C4-2B (cell line): ENCODE measurements at regions not wholly inside any gene's neighbourhood (a gene's known extent, or its start where the extent isn't known, plus 50 kb on each side); places are given as distances from the start of the nearest gene placed in this dataset.

Source experiments
- H3K27ac ChIP-seq: fragments of 450-650 bp; 2 replicates; pipeline ENCODE4 v1.5.1; 2017
- CTCF ChIP-seq: fragments of 450-650 bp; conservative IDR thresholded peaks from 2 replicates; pipeline ENCODE4 v1.5.1; 2017; ENCODE audit warnings: mild to moderate bottlenecking
- ZFX ChIP-seq: fragments of 450-650 bp; IDR thresholded peaks from 2 replicates; pipeline ENCODE4 v1.6.1; 2017

- H3K27ac ChIP-seq = no peak overlapping the region
- TF ChIP-seq CTCF (no peak), ZFX (no peak)
These were observed 551.7 kb downstream of the MAT2B start for GRCh38 chr5:164057121-164057520.

DNA sequence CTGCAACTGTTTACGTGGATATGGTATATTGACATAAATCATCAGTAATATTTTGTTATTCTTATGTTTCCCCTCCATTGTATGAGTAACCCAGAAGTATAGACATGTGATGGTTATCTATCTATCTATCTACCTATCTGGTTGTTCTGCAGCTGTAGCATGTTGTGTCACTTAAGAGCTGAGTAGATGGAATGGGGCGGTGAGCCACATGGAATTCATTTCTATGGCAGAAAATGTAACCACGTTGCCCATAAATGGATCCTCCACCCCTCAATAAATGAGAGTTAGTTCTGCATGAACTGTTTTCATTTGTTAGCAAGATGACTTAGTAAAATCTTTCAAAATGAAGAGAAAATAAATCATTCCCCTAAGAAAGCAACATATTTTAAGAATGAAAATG is 553.2 kb downstream of the MAT2B start:
- H3K27ac ChIP-seq = no peak overlapping the region
- no peak for TF ChIP-seq ZFX
- TF ChIP-seq CTCF = no peak

DNA sequence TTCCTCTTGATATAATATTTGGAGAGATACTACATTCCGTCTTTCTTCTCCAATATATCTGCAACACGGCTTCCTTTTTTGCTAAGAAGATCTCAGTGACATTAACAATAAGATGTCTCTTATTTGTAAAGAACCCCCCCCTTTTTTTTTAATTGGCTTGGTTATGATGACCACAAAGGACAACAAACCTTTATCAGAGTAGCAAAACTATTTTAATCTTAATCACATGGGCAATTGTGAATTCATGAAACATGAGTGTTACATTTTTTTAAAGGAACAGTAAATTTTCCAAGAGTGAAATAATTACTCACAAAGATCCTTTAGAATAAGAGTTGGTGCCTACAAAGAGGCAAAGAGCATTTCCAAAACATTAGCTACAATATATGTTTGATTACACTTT is 554.1 kb downstream of the MAT2B start:
- H3K27ac ChIP-seq = no peak overlapping the region
- TF ChIP-seq ZFX = no peak
- no peak for TF ChIP-seq CTCF

GRCh38 chr5:164060786-164061355 is 555.5 kb downstream of the MAT2B start:
- H3K27ac ChIP-seq = no peak overlapping the region
- TF ChIP-seq ZFX (no peak), CTCF (no peak)

DNA sequence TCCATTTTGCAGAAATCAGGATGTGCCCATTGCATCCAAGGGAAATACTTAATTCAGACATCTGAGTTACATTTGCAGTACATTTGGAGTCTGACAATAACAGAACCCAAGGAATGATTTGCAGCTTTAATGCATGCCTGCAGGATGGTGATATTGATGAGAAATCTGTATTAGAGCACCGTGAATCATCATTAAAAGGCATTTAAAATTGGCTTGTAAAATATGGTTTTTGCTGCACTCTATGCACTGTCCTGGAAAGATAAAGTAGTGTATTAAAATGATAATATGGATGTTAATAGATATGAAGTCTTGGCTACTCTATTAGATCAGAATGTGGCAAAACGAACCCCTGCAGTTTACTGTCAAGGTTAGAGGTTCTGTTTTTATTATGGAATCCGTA is 556.9 kb downstream of the MAT2B start:
- TF ChIP-seq ZFX (no peak), CTCF (no peak)
- no peak overlapping the region for H3K27ac ChIP-seq

DNA sequence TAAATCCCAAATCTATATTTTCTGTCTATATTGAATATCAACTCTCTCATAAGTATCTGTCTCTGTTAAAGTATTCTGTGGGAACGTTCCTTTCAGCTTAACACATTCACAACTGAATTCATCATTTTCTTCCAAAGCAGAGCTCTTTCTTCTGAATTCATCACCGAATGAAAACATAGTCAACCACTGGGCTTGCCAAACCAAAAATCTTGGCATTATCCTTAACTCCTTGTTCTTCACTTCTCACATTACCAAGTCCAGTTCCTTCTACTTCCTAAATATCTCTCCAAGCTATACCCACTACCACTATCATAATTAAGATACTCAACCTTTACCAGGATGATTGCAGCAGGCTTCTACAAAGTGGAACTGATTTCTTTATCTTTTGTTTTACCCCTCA is 559.8 kb downstream of the MAT2B start:
- H3K27ac ChIP-seq = no peak overlapping the region
- TF ChIP-seq ZFX (no peak), CTCF (no peak)

GRCh38 chr5:164071671-164072070 is 566.3 kb downstream of the MAT2B start:
- H3K27ac ChIP-seq = no peak overlapping the region

More at GRCh38 chr5:164071671-164072070, 566.3 kb downstream of the MAT2B start:
- TF ChIP-seq ZFX (no peak), CTCF (no peak)
